H9 (cell line): ENCODE measurements at regions not wholly inside any gene's neighbourhood (a gene's known extent, or its start where the extent isn't known, plus 50 kb on each side); places are given as distances from the start of the nearest gene placed in this dataset.
A peak's percentile ranks its signal among the peaks of the same experiment; 100 is the strongest.
"Not testable (repeated sequence)": the region's sequence is repeated elsewhere in the genome, so short reads cannot be mapped to it uniquely, and the experiment has no call there.

Experiments used
- DNase-seq: peaks from one replicate; pipeline ENCODE4 v3.0.0-alpha.2; 2017
- H2AFZ ChIP-seq: one replicate; pipeline ENCODE4 v1.6.1; 2013; ENCODE audit warnings: mild to moderate bottlenecking, low read length, control low read depth, moderate library complexity
- H2AK5ac ChIP-seq: 2 replicates; pipeline ENCODE4 v1.6.1; 2013; ENCODE audit warnings: low read length, control low read depth, mixed read lengths; ENCODE audit not compliant: insufficient read length
- H2BK120ac ChIP-seq: one replicate; pipeline ENCODE4 v1.6.1; 2013; ENCODE audit warnings: low read depth, mild to moderate bottlenecking, low read length, control low read depth, inconsistent platforms; ENCODE audit not compliant: poor library complexity, severe bottlenecking
- H2BK12ac ChIP-seq: 2 replicates; pipeline ENCODE4 v1.6.1; 2013; ENCODE audit warnings: low read length, control low read depth, mixed read lengths, low read depth; ENCODE audit not compliant: insufficient read length
- H2BK15ac ChIP-seq: 2 replicates; pipeline ENCODE4 v1.6.1; 2013; ENCODE audit warnings: low read depth, low read length, control low read depth
- H2BK20ac ChIP-seq: one replicate; pipeline ENCODE4 v1.6.1; 2013; ENCODE audit warnings: low read depth, mild to moderate bottlenecking, low read length, control low read depth, inconsistent platforms; ENCODE audit not compliant: poor library complexity, severe bottlenecking
- H2BK5ac ChIP-seq: 2 replicates; pipeline ENCODE4 v1.6.1; 2013; ENCODE audit warnings: low read length, control low read depth, mixed read lengths; ENCODE audit not compliant: insufficient read length
- H3K14ac ChIP-seq: 2 replicates; pipeline ENCODE4 v1.6.1; 2013; ENCODE audit warnings: low read length, control low read depth; ENCODE audit not compliant: insufficient read depth
- H3K18ac ChIP-seq: 2 replicates; pipeline ENCODE4 v1.6.1; 2013; ENCODE audit warnings: low read depth, mild to moderate bottlenecking, mixed read lengths, low read length, control low read depth; ENCODE audit not compliant: insufficient read length
- H3K23ac ChIP-seq: 2 replicates; pipeline ENCODE4 v1.6.1; 2013; ENCODE audit warnings: low read length, control low read depth, mixed read lengths, low read depth; ENCODE audit not compliant: insufficient read length
- H3K23me2 ChIP-seq: 2 replicates; pipeline ENCODE4 v1.6.1; 2013; ENCODE audit warnings: low read depth, mild to moderate bottlenecking, mixed read lengths, low read length, control low read depth; ENCODE audit not compliant: insufficient read length, poor library complexity, severe bottlenecking
- H3K27ac ChIP-seq: 2 replicates; pipeline ENCODE4 v1.5.1; 2013; ENCODE audit warnings: low read length, control low read depth, mixed read lengths, low read depth; ENCODE audit not compliant: insufficient read length
- H3K27me3 ChIP-seq: 2 replicates; pipeline ENCODE4 v1.6.1; 2013; ENCODE audit warnings: low read length, control low read depth, inconsistent platforms; ENCODE audit not compliant: insufficient read depth
- H3K4ac ChIP-seq: 2 replicates; pipeline ENCODE4 v1.6.1; 2013; ENCODE audit warnings: low read depth, mild to moderate bottlenecking, control low read depth, inconsistent platforms, low read length, moderate library complexity
- H3K4me1 ChIP-seq: 2 replicates; pipeline ENCODE4 v1.6.1; 2013; ENCODE audit warnings: low read length, control low read depth, inconsistent platforms; ENCODE audit not compliant: insufficient read depth
- H3K4me2 ChIP-seq: 2 replicates; pipeline ENCODE4 v1.6.1; 2013; ENCODE audit warnings: low read length, control low read depth, mixed read lengths; ENCODE audit not compliant: insufficient read length, insufficient read depth
- H3K56ac ChIP-seq: 2 replicates; pipeline ENCODE4 v1.6.1; 2013; ENCODE audit warnings: low read depth, mild to moderate bottlenecking, mixed read lengths, low read length, control low read depth; ENCODE audit not compliant: insufficient read length
- H3K79me1 ChIP-seq: 2 replicates; pipeline ENCODE4 v1.6.1; 2013; ENCODE audit warnings: low read depth, mild to moderate bottlenecking, moderate library complexity, low read length, control low read depth, inconsistent platforms; ENCODE audit not compliant: insufficient read depth, poor library complexity, severe bottlenecking
- H3K79me2 ChIP-seq: 2 replicates; pipeline ENCODE4 v1.6.1; 2013; ENCODE audit warnings: low read length, control low read depth, inconsistent platforms; ENCODE audit not compliant: insufficient read depth
- H3K9ac ChIP-seq: 2 replicates; pipeline ENCODE4 v1.6.1; 2013; ENCODE audit warnings: low read length, control low read depth, mixed read lengths; ENCODE audit not compliant: insufficient read length; ENCODE audit errors: extremely low read depth
- H3K9me3 ChIP-seq: one replicate; pipeline ENCODE4 v1.6.1; 2013; ENCODE audit warnings: low read depth, low read length, inconsistent platforms; ENCODE audit not compliant: control insufficient read depth
- H3T11ph ChIP-seq: one replicate; pipeline ENCODE4 v1.6.1; 2013; ENCODE audit warnings: mild to moderate bottlenecking, low read length, control low read depth, inconsistent platforms
- H4K20me1 ChIP-seq: one replicate; pipeline ENCODE4 v1.6.1; 2013; ENCODE audit not compliant: control insufficient read depth, insufficient read length, insufficient read depth
- H4K5ac ChIP-seq: 2 replicates; pipeline ENCODE4 v1.6.1; 2013; ENCODE audit warnings: low read depth, mild to moderate bottlenecking, mixed read lengths, low read length, control low read depth; ENCODE audit not compliant: insufficient read length
- H4K8ac ChIP-seq: replicated peaks from 2 replicates; pipeline ENCODE4 v1.6.1; 2013; ENCODE audit warnings: low read length, control low read depth, mixed read lengths, low read depth; ENCODE audit not compliant: insufficient read length
- H4K91ac ChIP-seq: 2 replicates; pipeline ENCODE4 v1.6.1; 2013; ENCODE audit warnings: low read depth, mild to moderate bottlenecking, moderate library complexity, mixed read lengths, low read length, control low read depth; ENCODE audit not compliant: insufficient read length
- H3K27ac Mint-ChIP-seq, 3 experiments: 2 replicates in 2 of 3; 3 replicates in 1 of 3; pipeline ENCODE4 v1.8.0; 2020 to 2021; ENCODE audit warnings: mixed read lengths in 3 of 3, mild to moderate bottlenecking in 1 of 3, moderate library complexity in 1 of 3
- H3K27me3 Mint-ChIP-seq: 2 replicates; pipeline ENCODE4 v1.8.0; 2021; ENCODE audit warnings: low read depth, mild to moderate bottlenecking, moderate library complexity, mixed read lengths
- H3K36me3 Mint-ChIP-seq, 3 experiments: 2 replicates in 2 of 3; 3 replicates in 1 of 3; pipeline ENCODE4 v1.8.0; 2020 to 2021; ENCODE audit warnings: low read depth in 3 of 3, mixed read lengths in 3 of 3; ENCODE audit not compliant: insufficient read depth in 1 of 3
- H3K4me1 Mint-ChIP-seq, 2 experiments: 2 replicates each; pipeline ENCODE4 v1.8.0; 2020; ENCODE audit warnings: mixed read lengths in 2 of 2
- H3K4me3 Mint-ChIP-seq, 2 experiments: 2 replicates in 1 of 2; 3 replicates in 1 of 2; pipeline ENCODE4 v1.8.0; 2020 to 2021; ENCODE audit warnings: mild to moderate bottlenecking in 2 of 2, mixed read lengths in 2 of 2, moderate library complexity in 1 of 2
- H3K9me3 Mint-ChIP-seq, 2 experiments: 2 replicates in 1 of 2; 3 replicates in 1 of 2; pipeline ENCODE4 v1.8.0; 2020; ENCODE audit warnings: mild to moderate bottlenecking in 2 of 2, mixed read lengths in 2 of 2, moderate library complexity in 1 of 2
- WGBS: extraction: QIAGEN DNeasy Blood & Tissue Kit; methylation state at CpG from one replicate; pipeline ENCODE4 v1.1.7; 2013; ENCODE audit warnings: missing lambda C conversion rate, low lambda C conversion rate, mixed read lengths; ENCODE audit not compliant: insufficient read length; ENCODE audit errors: extremely low coverage; 5-methylcytosine and 5-hydroxymethylcytosine counted together
- TF ChIP-seq, protein P1 (sequence below): fragments of 200-600 bp; sonication (generic); conservative IDR thresholded peaks from 3 replicates; pipeline ENCODE4 v1.8.0; 2021; ENCODE audit warnings: antibody characterized with exemption, mild to moderate bottlenecking

DNA sequence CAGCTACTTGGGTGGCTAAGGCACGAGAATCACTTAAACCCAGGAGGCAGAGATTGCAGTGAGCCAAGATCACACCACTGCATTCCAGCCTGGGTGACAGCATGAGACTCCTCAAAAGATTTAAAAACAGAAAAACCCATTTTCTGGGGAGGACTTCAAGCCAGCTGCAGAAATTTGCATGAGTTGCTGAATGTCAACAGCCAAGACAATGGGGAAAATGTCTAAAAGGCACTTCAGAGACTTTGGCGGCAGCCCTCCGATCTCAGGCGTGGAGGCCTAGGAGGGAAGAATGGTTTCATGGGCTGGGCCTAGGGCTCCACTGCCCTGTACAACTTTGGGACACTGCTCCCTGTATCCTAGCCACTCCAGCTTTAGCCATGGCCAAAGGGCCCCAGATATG lies 177.8 kb upstream of the C14orf180 start:
- no peak overlapping the region for H2BK15ac ChIP-seq
- H2BK120ac ChIP-seq, result no peak overlapping the region
- Mint-ChIP-seq H3K36me3 (peaks cover 8 to 28% (median 11%) of the 10 kb centered on the region in 3 experiments), H3K4me3 (no peak overlapping the region), H3K9me3 (peaks cover 24 to 26% of the 10 kb centered on the region in 2 experiments), H3K27ac (no peak overlapping the region), H3K4me1 (peaks cover 27 to 34% of the 10 kb centered on the region in 2 experiments), H3K27me3 (peaks cover 8% of the 10 kb centered on the region; the same call in 1 of the 2 replicates)
- H2AFZ ChIP-seq, result no peak overlapping the region
- H3K9me3 ChIP-seq, result no peaks in the 10 kb centered on the region
- no peak overlapping the region for H2BK20ac ChIP-seq
- H3K27ac ChIP-seq, result no peak overlapping the region
- no peak overlapping the region for H3K18ac ChIP-seq
- no peak overlapping the region for H3K9ac ChIP-seq
- H4K20me1 ChIP-seq, result no peaks in the 10 kb centered on the region
- H3K4me2 ChIP-seq, result no peak overlapping the region
- WGBS, result no CpG with 5 or more reads among the region's 4 CpGs
- no peak overlapping the region for H4K5ac ChIP-seq
- no peaks in the 10 kb centered on the region for H3K79me1 ChIP-seq
- H3K79me2 ChIP-seq, result no peaks in the 10 kb centered on the region
- DNase-seq, result peak; percentile 7
- H3K4ac ChIP-seq, result no peak overlapping the region
- no peak overlapping the region for H2BK5ac ChIP-seq
- no peaks in the 10 kb centered on the region for H3K27me3 ChIP-seq
- no peak overlapping the region for H2BK12ac ChIP-seq
- no peak overlapping the region for H3K14ac ChIP-seq
- H4K91ac ChIP-seq, result no peak overlapping the region
- no peak overlapping the region for H4K8ac ChIP-seq
- TF ChIP-seq, protein P1, sequence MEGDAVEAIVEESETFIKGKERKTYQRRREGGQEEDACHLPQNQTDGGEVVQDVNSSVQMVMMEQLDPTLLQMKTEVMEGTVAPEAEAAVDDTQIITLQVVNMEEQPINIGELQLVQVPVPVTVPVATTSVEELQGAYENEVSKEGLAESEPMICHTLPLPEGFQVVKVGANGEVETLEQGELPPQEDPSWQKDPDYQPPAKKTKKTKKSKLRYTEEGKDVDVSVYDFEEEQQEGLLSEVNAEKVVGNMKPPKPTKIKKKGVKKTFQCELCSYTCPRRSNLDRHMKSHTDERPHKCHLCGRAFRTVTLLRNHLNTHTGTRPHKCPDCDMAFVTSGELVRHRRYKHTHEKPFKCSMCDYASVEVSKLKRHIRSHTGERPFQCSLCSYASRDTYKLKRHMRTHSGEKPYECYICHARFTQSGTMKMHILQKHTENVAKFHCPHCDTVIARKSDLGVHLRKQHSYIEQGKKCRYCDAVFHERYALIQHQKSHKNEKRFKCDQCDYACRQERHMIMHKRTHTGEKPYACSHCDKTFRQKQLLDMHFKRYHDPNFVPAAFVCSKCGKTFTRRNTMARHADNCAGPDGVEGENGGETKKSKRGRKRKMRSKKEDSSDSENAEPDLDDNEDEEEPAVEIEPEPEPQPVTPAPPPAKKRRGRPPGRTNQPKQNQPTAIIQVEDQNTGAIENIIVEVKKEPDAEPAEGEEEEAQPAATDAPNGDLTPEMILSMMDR, result no peak
- H3K56ac ChIP-seq, result no peak overlapping the region
- no peak overlapping the region for H3T11ph ChIP-seq
- H3K4me1 ChIP-seq, result peaks cover 3% of the 10 kb centered on the region; the same call in 1 of the 2 replicates
- H2AK5ac ChIP-seq, result no peak overlapping the region
- H3K23ac ChIP-seq, result no peak overlapping the region
- H3K23me2 ChIP-seq, result no peaks in the 10 kb centered on the region

DNA sequence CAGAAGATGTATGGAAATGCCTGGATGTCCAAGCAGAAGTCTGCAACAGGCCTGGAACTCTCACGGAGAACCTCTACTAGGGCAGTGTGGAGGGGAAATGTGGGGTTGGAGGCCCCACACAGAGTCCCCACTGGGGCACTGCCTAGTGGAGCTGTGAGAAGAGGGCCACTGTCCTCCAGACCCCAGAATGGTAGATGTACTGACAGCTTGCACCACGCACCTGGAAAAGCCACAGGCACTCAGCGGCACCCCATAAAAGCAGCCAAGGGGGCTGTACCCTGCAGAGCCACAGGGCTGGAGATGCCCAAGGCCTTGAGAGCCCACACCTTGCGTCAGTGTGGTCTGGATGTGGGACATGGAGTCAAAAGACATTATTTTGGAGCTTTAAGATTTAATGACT lies 177.3 kb upstream of the C14orf180 start:
- H2AFZ ChIP-seq, H2BK15ac ChIP-seq, H4K5ac ChIP-seq, H2BK120ac ChIP-seq, H3K4me3 Mint-ChIP-seq, H3K4me2 ChIP-seq, H3K79me2 ChIP-seq, H3K4ac ChIP-seq, H3K27me3 ChIP-seq, H3K23me2 ChIP-seq, H3K4me1 ChIP-seq, H4K8ac ChIP-seq, H3K27ac Mint-ChIP-seq, H2BK12ac ChIP-seq, H3K27ac ChIP-seq, H3K9ac ChIP-seq, H3K14ac ChIP-seq, H3T11ph ChIP-seq, H3K27me3 Mint-ChIP-seq, H3K56ac ChIP-seq, H2BK5ac ChIP-seq, H3K79me1 ChIP-seq, H4K20me1 ChIP-seq, H3K23ac ChIP-seq, H3K18ac ChIP-seq, H2AK5ac ChIP-seq, H2BK20ac ChIP-seq, H3K9me3 ChIP-seq, H4K91ac ChIP-seq: not testable (repeated sequence)
- H3K9me3 Mint-ChIP-seq, result peaks cover 20 to 22% of the 10 kb centered on the region in 2 experiments
- no CpG with 5 or more reads among the region's 4 CpGs for WGBS
- peak; percentile 4 for DNase-seq
- H3K4me1 Mint-ChIP-seq, result peaks cover 30 to 33% of the 10 kb centered on the region in 2 experiments
- peaks cover 8 to 22% (median 11%) of the 10 kb centered on the region in 3 experiments for H3K36me3 Mint-ChIP-seq
